ENCODE measurements at regions not wholly inside any gene's neighbourhood (a gene's known extent, or its start where the extent isn't known, plus 50 kb on each side); places are given as distances from the start of the nearest gene placed in this dataset.

- no peaks in the 10 kb centered on the region for H3K27me3 ChIP-seq
- H3K9me3 ChIP-seq, result no peaks in the 10 kb centered on the region
- peak in 1 of 2 donors; percentile 61 for TF ChIP-seq CTCF (IDR thresholded peaks at IDR 0.05)
- no peak for DNase-seq (ENCODE audit: low spot score)
- no peak overlapping the region for H3K4me3 ChIP-seq
- H3K27ac ChIP-seq, result no peak overlapping the region
- H3K4me1 ChIP-seq, result peaks cover 0 to 6% of the 10 kb centered on the region in 2 donors
- no peaks in the 10 kb centered on the region for H3K36me3 ChIP-seq
Observed at GRCh38 chr7:10022957-10023356, 950.7 kb upstream of the PHF14 start.

- no peak for TF ChIP-seq CTCF (IDR thresholded peaks at IDR 0.05)
- Histone ChIP-seq H3K9me3 (no peaks in the 10 kb centered on the region), H3K27me3 (no peaks in the 10 kb centered on the region), H3K36me3 (no peaks in the 10 kb centered on the region), H3K27ac (no peak overlapping the region), H3K4me3 (no peak overlapping the region), H3K4me1 (no peaks in the 10 kb centered on the region)
- no peak for DNase-seq (ENCODE audit: low spot score)
Observed at GRCh38 chr7:10034843-10035556, 938.7 kb upstream of the PHF14 start.

- Histone ChIP-seq H3K36me3 (no peaks in the 10 kb centered on the region), H3K27ac (no peak overlapping the region), H3K9me3 (no peaks in the 10 kb centered on the region), H3K4me3 (no peak overlapping the region), H3K4me1 (no peaks in the 10 kb centered on the region), H3K27me3 (no peaks in the 10 kb centered on the region)
- no peak for DNase-seq (ENCODE audit: low spot score)
- TF ChIP-seq CTCF (IDR thresholded peaks at IDR 0.05), result no peak
Observed at GRCh38 chr7:10036693-10037092, 937.0 kb upstream of the PHF14 start.

GRCh38 chr7:10038351-10038750 is 935.3 kb upstream of the PHF14 start:
- H3K36me3 ChIP-seq, result no peaks in the 10 kb centered on the region
- no peak overlapping the region for H3K27ac ChIP-seq
- TF ChIP-seq CTCF (IDR thresholded peaks at IDR 0.05), result no peak
- no peak overlapping the region for H3K4me3 ChIP-seq
- H3K4me1 ChIP-seq, result no peaks in the 10 kb centered on the region
- no peak for DNase-seq (ENCODE audit: low spot score)
- no peaks in the 10 kb centered on the region for H3K27me3 ChIP-seq
- no peaks in the 10 kb centered on the region for H3K9me3 ChIP-seq

- Histone ChIP-seq H3K4me3 (no peak overlapping the region), H3K27ac (no peak overlapping the region), H3K27me3 (no peaks in the 10 kb centered on the region), H3K36me3 (no peaks in the 10 kb centered on the region), H3K9me3 (no peaks in the 10 kb centered on the region), H3K4me1 (no peaks in the 10 kb centered on the region)
- no peak for TF ChIP-seq CTCF (IDR thresholded peaks at IDR 0.05)
- no peak for DNase-seq (ENCODE audit: low spot score)
Observed at GRCh38 chr7:10040674-10041073, 933.0 kb upstream of the PHF14 start.

GRCh38 chr7:10070899-10071298 is 902.8 kb upstream of the PHF14 start:
- DNase-seq (ENCODE audit: low spot score), result no peak
- H3K9me3 ChIP-seq, result peaks cover 0 to under 1% of the 10 kb centered on the region in 2 donors
- H3K4me3 ChIP-seq, result no peak overlapping the region
- no peaks in the 10 kb centered on the region for H3K27me3 ChIP-seq
- H3K4me1 ChIP-seq, result no peaks in the 10 kb centered on the region
- H3K27ac ChIP-seq, result no peak overlapping the region
- H3K36me3 ChIP-seq, result no peaks in the 10 kb centered on the region
- no peak for TF ChIP-seq CTCF (IDR thresholded peaks at IDR 0.05)

Measured in right atrium auricular region (tissue), 2 donors.